ENCODE measurements at regions not wholly inside any gene's neighbourhood (a gene's known extent, or its start where the extent isn't known, plus 50 kb on each side); places are given as distances from the start of the nearest gene placed in this dataset.

DNA sequence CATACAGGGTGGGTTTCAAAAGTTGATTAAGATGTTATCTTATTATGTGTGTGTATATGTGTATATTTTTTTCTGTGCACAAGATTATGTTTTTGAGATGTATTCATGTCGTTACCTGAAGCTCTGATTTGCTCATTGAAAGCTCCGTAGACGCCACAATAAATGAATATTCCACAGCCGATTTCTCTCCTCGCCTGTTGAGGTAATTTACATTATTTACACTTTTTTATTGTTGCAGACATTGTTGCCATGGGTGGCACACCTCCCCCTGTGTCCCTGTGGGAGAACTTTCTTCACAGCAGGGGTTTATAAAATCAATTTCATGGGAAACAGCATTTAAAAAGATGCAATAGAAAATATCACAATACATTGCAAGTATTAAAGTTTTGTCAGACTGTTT is 100.6 kb downstream of the GLI2 start:
- no peak for DNase-seq (ENCODE audit: insufficient read length, low spot score)
- no peak for FAIRE-seq
- TF ChIP-seq, protein P1, sequence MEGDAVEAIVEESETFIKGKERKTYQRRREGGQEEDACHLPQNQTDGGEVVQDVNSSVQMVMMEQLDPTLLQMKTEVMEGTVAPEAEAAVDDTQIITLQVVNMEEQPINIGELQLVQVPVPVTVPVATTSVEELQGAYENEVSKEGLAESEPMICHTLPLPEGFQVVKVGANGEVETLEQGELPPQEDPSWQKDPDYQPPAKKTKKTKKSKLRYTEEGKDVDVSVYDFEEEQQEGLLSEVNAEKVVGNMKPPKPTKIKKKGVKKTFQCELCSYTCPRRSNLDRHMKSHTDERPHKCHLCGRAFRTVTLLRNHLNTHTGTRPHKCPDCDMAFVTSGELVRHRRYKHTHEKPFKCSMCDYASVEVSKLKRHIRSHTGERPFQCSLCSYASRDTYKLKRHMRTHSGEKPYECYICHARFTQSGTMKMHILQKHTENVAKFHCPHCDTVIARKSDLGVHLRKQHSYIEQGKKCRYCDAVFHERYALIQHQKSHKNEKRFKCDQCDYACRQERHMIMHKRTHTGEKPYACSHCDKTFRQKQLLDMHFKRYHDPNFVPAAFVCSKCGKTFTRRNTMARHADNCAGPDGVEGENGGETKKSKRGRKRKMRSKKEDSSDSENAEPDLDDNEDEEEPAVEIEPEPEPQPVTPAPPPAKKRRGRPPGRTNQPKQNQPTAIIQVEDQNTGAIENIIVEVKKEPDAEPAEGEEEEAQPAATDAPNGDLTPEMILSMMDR (IDR thresholded peaks at IDR 0.05; ENCODE audit: insufficient read depth, missing control alignments) = no peak

DNA sequence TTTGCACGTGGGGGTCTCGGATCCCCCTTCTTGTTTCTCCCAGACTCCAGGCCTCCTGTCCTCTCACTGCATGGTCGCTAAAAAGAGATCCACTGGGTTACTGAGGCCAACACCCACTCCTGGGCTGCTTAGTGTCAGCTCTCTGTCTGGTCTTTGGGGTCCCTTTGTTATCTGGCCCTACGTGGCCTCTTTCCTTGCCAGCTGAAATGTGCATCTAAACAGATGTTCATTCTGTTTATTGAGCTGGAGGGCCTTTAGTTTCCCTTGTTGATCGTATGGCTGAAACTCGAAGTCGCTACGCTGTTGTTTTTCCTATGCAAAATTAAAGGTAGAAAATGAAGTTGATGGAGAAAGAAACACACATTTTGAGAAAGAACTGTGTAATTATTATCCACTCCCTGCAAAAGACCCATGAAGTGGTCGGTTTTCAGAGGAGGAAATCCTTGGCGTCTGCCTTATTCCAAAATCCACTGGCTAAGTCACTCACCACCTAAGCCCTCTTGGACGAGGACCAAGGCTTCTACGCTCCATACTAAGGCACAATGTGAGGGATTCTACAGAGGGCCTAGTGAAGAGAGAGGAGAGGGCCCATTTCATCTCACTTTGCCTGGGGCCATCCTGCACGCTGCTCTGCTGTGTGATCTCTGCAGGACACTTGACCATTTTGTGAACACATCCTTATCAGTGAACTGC is 105.3 kb downstream of the GLI2 start:
- FAIRE-seq (no peak), DNase-seq (ENCODE audit: insufficient read length, low spot score) (no peak)
- TF ChIP-seq, protein P1 (IDR thresholded peaks at IDR 0.05; ENCODE audit: insufficient read depth, missing control alignments) = no peak

- FAIRE-seq = no peak
- no peak for DNase-seq (ENCODE audit: insufficient read length, low spot score)
- TF ChIP-seq, protein P1 (IDR thresholded peaks at IDR 0.05; ENCODE audit: insufficient read depth, missing control alignments) = no peak
Observed at GRCh38 chr2:120842456-120843439, 107.1 kb downstream of the GLI2 start.

- FAIRE-seq = no peak
- TF ChIP-seq, protein P1 (IDR thresholded peaks at IDR 0.05; ENCODE audit: insufficient read depth, missing control alignments) = no peak
- DNase-seq (ENCODE audit: insufficient read length, low spot score) = no peak
Observed at GRCh38 chr2:120844070-120844738, 108.5 kb downstream of the GLI2 start.

DNA sequence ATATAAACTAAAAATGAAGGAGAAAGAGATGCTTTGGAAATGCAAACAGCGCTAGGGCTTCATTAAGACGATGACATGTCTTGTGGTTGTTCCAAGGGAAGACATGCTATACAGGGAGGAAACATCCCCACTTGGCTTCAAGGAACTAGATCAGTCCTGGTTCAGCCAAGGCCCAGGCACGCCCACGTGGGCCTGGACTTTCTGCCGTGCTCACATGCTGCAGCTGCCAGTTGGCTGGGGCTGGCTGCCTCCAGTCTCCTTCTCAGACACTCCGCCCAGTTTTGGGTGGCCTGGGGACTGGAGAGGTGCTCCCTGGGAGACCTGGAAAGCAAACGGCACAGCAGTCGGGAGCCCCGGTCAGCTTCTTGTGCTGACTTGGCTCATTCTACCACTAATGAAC is 109.6 kb downstream of the GLI2 start:
- FAIRE-seq (no peak), DNase-seq (ENCODE audit: insufficient read length, low spot score) (no peak)
- TF ChIP-seq, protein P1 (IDR thresholded peaks at IDR 0.05; ENCODE audit: insufficient read depth, missing control alignments) = no peak

GRCh38 chr2:120846406-120847095 is 110.9 kb downstream of the GLI2 start:
- TF ChIP-seq, protein P1 (IDR thresholded peaks at IDR 0.05; ENCODE audit: insufficient read depth, missing control alignments) = no peak
- DNase-seq (ENCODE audit: insufficient read length, low spot score) (no peak), FAIRE-seq (no peak)

Measured in D721Med (cell line).